ENCODE measurements at regions not wholly inside any gene's neighbourhood (a gene's known extent, or its start where the extent isn't known, plus 50 kb on each side); places are given as distances from the start of the nearest gene placed in this dataset.

DNA sequence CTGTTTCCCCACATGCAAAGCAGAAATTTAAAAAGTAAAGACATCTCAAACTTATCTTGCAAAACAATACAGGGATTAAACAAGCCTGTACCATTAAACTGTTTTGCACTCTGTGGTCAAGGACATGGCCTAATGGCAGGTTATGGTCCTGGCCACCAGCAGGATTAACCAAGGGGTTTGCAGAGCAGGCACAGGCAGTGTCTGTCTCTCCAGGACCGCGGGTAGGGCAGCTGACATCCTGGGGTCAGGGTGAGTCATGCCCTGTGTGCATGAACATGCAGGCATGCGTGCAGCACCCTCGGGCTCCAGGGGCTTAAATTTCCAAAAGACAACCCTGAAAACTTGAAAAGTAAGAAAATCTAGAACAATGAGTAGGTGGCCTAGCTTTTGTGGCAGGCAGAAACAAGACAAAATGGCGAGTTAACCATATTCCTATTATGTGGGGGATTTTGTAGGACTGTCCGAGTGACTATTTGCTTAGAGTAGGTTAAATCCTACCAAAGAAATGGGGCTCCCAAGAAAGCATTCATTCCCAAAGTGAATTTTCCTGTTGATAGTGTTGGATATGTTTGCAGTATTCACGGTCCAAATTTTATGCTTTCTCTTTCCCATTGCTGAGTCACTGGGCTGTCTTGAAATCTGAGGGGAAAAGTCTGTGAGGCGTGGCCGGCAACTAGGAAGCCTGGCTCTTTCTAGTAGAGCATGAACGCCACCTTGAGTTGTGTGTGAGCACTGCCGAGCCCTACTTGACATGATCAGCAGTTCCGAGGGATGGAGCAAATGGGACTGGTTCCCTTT lies 158.4 kb upstream of the FAM20A start:
- TF ChIP-seq POLR2A (IDR thresholded peaks at IDR 0.05) (no peak), CTCF (IDR thresholded peaks at IDR 0.05) (peak; percentile 70 to 89 (median 79))

Data from transverse colon (tissue), 3 donors.